GM23338 (cell line): ENCODE measurements at regions not wholly inside any gene's neighbourhood (a gene's known extent, or its start where the extent isn't known, plus 50 kb on each side); places are given as distances from the start of the nearest gene placed in this dataset.

ENCODE experiments used
- ATAC-seq: fragments of 200-7000 bp; cut with Tn5 transposase; 3 replicates; pipeline ENCODE4 v1.9.1; 2020
- DNase-seq: peaks from one replicate; pipeline ENCODE4 v3.0.0-alpha.2; 2015; ENCODE audit warnings: low spot score
- H2AFZ ChIP-seq: fragments of 200-600 bp; sonication (generic); 2 replicates; pipeline ENCODE4 v1.8.0; 2016; ENCODE audit warnings: antibody characterized with exemption, mild to moderate bottlenecking, moderate library complexity
- H3F3A ChIP-seq: fragments of 200-600 bp; sonication (generic); replicated peaks from 2 replicates; pipeline ENCODE4 v1.8.0; 2017; ENCODE audit warnings: antibody characterized with exemption, mixed run types, low read depth
- H3K27ac ChIP-seq: fragments of 200-600 bp; sonication (generic); 2 replicates; pipeline ENCODE4 v1.6.1; 2016; ENCODE audit warnings: low read depth
- H3K27me3 ChIP-seq: fragments of 200-600 bp; sonication (generic); 2 replicates; pipeline ENCODE4 v1.8.0; 2016; ENCODE audit warnings: mild to moderate bottlenecking, mixed run types, moderate library complexity; ENCODE audit not compliant: insufficient read depth
- H3K36me3 ChIP-seq: fragments of 200-600 bp; sonication (generic); 2 replicates; pipeline ENCODE4 v1.8.0; 2016; ENCODE audit warnings: mild to moderate bottlenecking; ENCODE audit not compliant: insufficient read depth
- H3K4me1 ChIP-seq: fragments of 200-600 bp; sonication (generic); 2 replicates; pipeline ENCODE4 v1.8.0; 2016; ENCODE audit warnings: mild to moderate bottlenecking, moderate library complexity; ENCODE audit not compliant: insufficient read depth
- H3K4me2 ChIP-seq: fragments of 200-600 bp; sonication (generic); 2 replicates; pipeline ENCODE4 v1.7.1; 2017; ENCODE audit warnings: mixed run types
- H3K4me3 ChIP-seq: fragments of 200-600 bp; sonication (generic); 2 replicates; pipeline ENCODE4 v1.6.1; 2016; ENCODE audit warnings: mixed run types
- H3K79me2 ChIP-seq: fragments of 200-600 bp; sonication (generic); replicated peaks from 2 replicates; pipeline ENCODE4 v1.8.0; 2017; ENCODE audit warnings: mild to moderate bottlenecking; ENCODE audit not compliant: insufficient read depth
- H3K9me2 ChIP-seq: fragments of 200-600 bp; sonication (generic); 2 replicates; pipeline ENCODE4 v1.8.0; 2017; ENCODE audit not compliant: insufficient read depth
- H4K20me1 ChIP-seq: fragments of 200-600 bp; sonication (generic); replicated peaks from 2 replicates; pipeline ENCODE4 v1.8.0; 2017; ENCODE audit warnings: mild to moderate bottlenecking; ENCODE audit not compliant: insufficient read depth
- H3K27ac Mint-ChIP-seq: 2 replicates; pipeline ENCODE4 v1.8.0; 2020; ENCODE audit warnings: inconsistent platforms, mild to moderate bottlenecking, moderate library complexity, mixed read lengths
- H3K27me3 Mint-ChIP-seq: 3 replicates; pipeline ENCODE4 v1.8.0; 2022; ENCODE audit warnings: low read depth, mild to moderate bottlenecking, moderate library complexity, mixed read lengths, inconsistent platforms; ENCODE audit not compliant: insufficient read depth, poor library complexity
- H3K36me3 Mint-ChIP-seq: 3 replicates; pipeline ENCODE4 v1.8.0; 2021; ENCODE audit warnings: low read depth, mild to moderate bottlenecking, inconsistent platforms, moderate library complexity, mixed read lengths
- H3K4me1 Mint-ChIP-seq: 3 replicates; pipeline ENCODE4 v1.8.0; 2020; ENCODE audit warnings: mild to moderate bottlenecking, inconsistent platforms, mixed read lengths
- H3K4me3 Mint-ChIP-seq: 3 replicates; pipeline ENCODE4 v1.8.0; 2021; ENCODE audit warnings: moderate library complexity, mild to moderate bottlenecking, inconsistent platforms, mixed read lengths
- H3K9me3 Mint-ChIP-seq: 3 replicates; pipeline ENCODE4 v1.8.0; 2020; ENCODE audit warnings: moderate library complexity, mild to moderate bottlenecking, inconsistent platforms, mixed read lengths
- CREB1 ChIP-seq: fragments of 250-450 bp; sonication (Bioruptor Pico); IDR thresholded peaks from 2 replicates; pipeline ENCODE4 v1.5.0; 2020; ENCODE audit warnings: low read depth, mild to moderate bottlenecking, moderate library complexity
- CTCF ChIP-seq, 2 experiments: fragments of 200-600 bp in 1 of 2; sonication (generic) in 1 of 2; conservative IDR thresholded peaks; 2 replicates each; pipeline versions ENCODE4 v1.5.1 to v1.6.1; 2016 to 2017; ENCODE audit warnings: antibody characterized with exemption in 2 of 2, low read depth in 2 of 2, mild to moderate bottlenecking in 2 of 2, moderate library complexity in 1 of 2
- ETS1 ChIP-seq: IDR thresholded peaks from 2 replicates; pipeline ENCODE4 v1.6.1; 2016; ENCODE audit warnings: antibody characterized with exemption
- EZH2 ChIP-seq: fragments of 200-600 bp; sonication (generic); IDR thresholded peaks from one replicate; pipeline ENCODE4 v1.8.0; 2017; ENCODE audit warnings: antibody characterized with exemption, mild to moderate bottlenecking, low read depth; ENCODE audit not compliant: unreplicated experiment
- JUNB ChIP-seq: IDR thresholded peaks from one replicate; pipeline ENCODE4 v1.6.1; 2016; ENCODE audit warnings: antibody characterized with exemption; ENCODE audit not compliant: unreplicated experiment
- NANOG ChIP-seq: IDR thresholded peaks from 2 replicates; pipeline ENCODE4 v1.6.1; 2016; ENCODE audit warnings: antibody characterized with exemption, borderline replicate concordance
- REST ChIP-seq: IDR thresholded peaks from one replicate; pipeline ENCODE4 v1.6.1; 2018; ENCODE audit warnings: antibody characterized with exemption; ENCODE audit not compliant: unreplicated experiment
- ZNF331 ChIP-seq: fragments of 250-450 bp; sonication (Bioruptor Pico); IDR thresholded peaks from 2 replicates; pipeline ENCODE4 v1.5.0; 2020; ENCODE audit warnings: low read depth, mild to moderate bottlenecking, moderate library complexity

- Histone ChIP-seq H3F3A (no peaks in the 10 kb centered on the region), H3K36me3 (no peaks in the 10 kb centered on the region), H3K4me2 (no peak overlapping the region), H4K20me1 (no peaks in the 10 kb centered on the region), H3K79me2 (no peaks in the 10 kb centered on the region), H3K9me2 (no peaks in the 10 kb centered on the region), H3K27ac (no peak overlapping the region), H3K4me3 (no peak overlapping the region), H3K27me3 (no peaks in the 10 kb centered on the region), H2AFZ (no peak overlapping the region), H3K4me1 (no peaks in the 10 kb centered on the region)
- Mint-ChIP-seq H3K27ac (no peak overlapping the region), H3K36me3 (peaks cover 38% of the 10 kb centered on the region), H3K4me1 (no peaks in the 10 kb centered on the region), H3K4me3 (no peak overlapping the region), H3K27me3 (peaks cover 9% of the 10 kb centered on the region), H3K9me3 (peaks cover 94% of the 10 kb centered on the region)
- no peak for TF ChIP-seq EZH2
- no peak for TF ChIP-seq CREB1 (CRISPR knock-in tag)
- TF ChIP-seq CTCF (conservative IDR thresholded peaks at IDR 0.05; ENCODE audit: low read depth in 2 of 2) = no peak
- no peak for TF ChIP-seq REST
- no peak for TF ChIP-seq ZNF331 (CRISPR knock-in tag)
- TF ChIP-seq JUNB = no peak
- no peak for TF ChIP-seq NANOG
- no peak for DNase-seq
- no peak for ATAC-seq
Observed at GRCh38 chr1:4305526-4306301, 348.7 kb upstream of the AJAP1 start.

- H3K36me3 ChIP-seq = peaks cover 3% of the 10 kb centered on the region; the same call in 1 of the 2 replicates
- H3K4me1 ChIP-seq = no peaks in the 10 kb centered on the region
- DNase-seq (no peak), ATAC-seq (no peak)
- no peak overlapping the region for H3K4me3 ChIP-seq
- Mint-ChIP-seq H3K27ac (no peak overlapping the region), H3K36me3 (peaks cover 38% of the 10 kb centered on the region), H3K9me3 (peaks cover 94% of the 10 kb centered on the region), H3K27me3 (peaks cover 9% of the 10 kb centered on the region), H3K4me3 (no peak overlapping the region), H3K4me1 (no peaks in the 10 kb centered on the region)
- no peak overlapping the region for H2AFZ ChIP-seq
- no peaks in the 10 kb centered on the region for H3K27me3 ChIP-seq
- no peak overlapping the region for H3K27ac ChIP-seq
- H3K79me2 ChIP-seq = no peaks in the 10 kb centered on the region
- no peaks in the 10 kb centered on the region for H4K20me1 ChIP-seq
- H3F3A ChIP-seq = no peaks in the 10 kb centered on the region
- H3K9me2 ChIP-seq = no peaks in the 10 kb centered on the region
- H3K4me2 ChIP-seq = no peak overlapping the region
- no peak for TF ChIP-seq ETS1
Observed at GRCh38 chr1:4306559-4307467, 347.6 kb upstream of the AJAP1 start.
